Neural cell (in vitro differentiated cells): ENCODE measurements at regions not wholly inside any gene's neighbourhood (a gene's known extent, or its start where the extent isn't known, plus 50 kb on each side); places are given as distances from the start of the nearest gene placed in this dataset.

ENCODE experiments used
- H2AFZ ChIP-seq: fragments of 200-600, 300-800 bp; sonication (generic), shearing (Covaris generic); 2 replicates; pipeline ENCODE4 v1.6.0; 2014; ENCODE audit warnings: low read depth, mild to moderate bottlenecking, antibody characterized with exemption, low read length, moderate library complexity
- H3F3A ChIP-seq: fragments of 200-600 bp; shearing (Covaris generic); 2 replicates; pipeline ENCODE4 v1.6.1; 2016; ENCODE audit warnings: mild to moderate bottlenecking, moderate library complexity, mixed read lengths, antibody characterized with exemption, low read length; ENCODE audit not compliant: insufficient read depth, poor library complexity, severe bottlenecking
- H3K27ac ChIP-seq: fragments of 200-600, 300-800 bp; sonication (generic), shearing (Covaris generic); 2 replicates; pipeline ENCODE4 v1.5.1; 2014; ENCODE audit warnings: mild to moderate bottlenecking, low read length, moderate library complexity
- H3K27me3 ChIP-seq: fragments of 300-800, 200-600 bp; sonication (generic), shearing (Covaris generic); 2 replicates; pipeline ENCODE4 v1.6.0; 2014; ENCODE audit warnings: mild to moderate bottlenecking, low read depth, low read length, moderate library complexity; ENCODE audit not compliant: insufficient read depth
- H3K36me3 ChIP-seq: fragments of 300-800, 200-600 bp; sonication (generic), shearing (Covaris generic); 2 replicates; pipeline ENCODE4 v1.5.1; 2014; ENCODE audit warnings: mild to moderate bottlenecking, antibody characterized with exemption, low read length, moderate library complexity; ENCODE audit not compliant: insufficient read depth
- H3K4me2 ChIP-seq: fragments of 300-800, 200-600 bp; sonication (generic), shearing (Covaris generic); 2 replicates; pipeline ENCODE4 v1.6.0; 2014; ENCODE audit warnings: mild to moderate bottlenecking, low read length
- H3K4me3 ChIP-seq: fragments of 300-800, 200-600 bp; sonication (generic), shearing (Covaris generic); 2 replicates; pipeline ENCODE4 v1.5.1; 2014; ENCODE audit warnings: mild to moderate bottlenecking, low read length, moderate library complexity
- H3K79me2 ChIP-seq: fragments of 200-600 bp; shearing (Covaris generic); replicated peaks from 2 replicates; pipeline ENCODE4 v1.6.0; 2014; ENCODE audit warnings: mild to moderate bottlenecking, low read length, moderate library complexity; ENCODE audit not compliant: insufficient read depth
- H3K9ac ChIP-seq: fragments of 300-800, 200-600 bp; sonication (generic), shearing (Covaris generic); 2 replicates; pipeline ENCODE4 v1.6.1; 2016; ENCODE audit warnings: mild to moderate bottlenecking, low read length, mixed read lengths
- H3K9me2 ChIP-seq: fragments of 200-600 bp; shearing (Covaris generic); 2 replicates; pipeline ENCODE4 v1.6.1; 2016; ENCODE audit warnings: mild to moderate bottlenecking, low read length, mixed read lengths; ENCODE audit not compliant: insufficient read depth
- H3K9me3 ChIP-seq: fragments of 200-600, 300-800 bp; sonication (generic), shearing (Covaris generic); 2 replicates; pipeline ENCODE4 v1.6.1; 2016; ENCODE audit warnings: mild to moderate bottlenecking, mixed run types, low read length, moderate library complexity, mixed read lengths
- H4K20me1 ChIP-seq: fragments of 200-600 bp; shearing (Covaris generic); 2 replicates; pipeline ENCODE4 v1.6.1; 2016; ENCODE audit warnings: mild to moderate bottlenecking, mixed run types; ENCODE audit not compliant: insufficient read depth
- EP300 ChIP-seq: fragments of 450-650 bp; conservative IDR thresholded peaks from 2 replicates; pipeline ENCODE4 v1.6.1; 2014; ENCODE audit warnings: antibody characterized with exemption, mild to moderate bottlenecking, moderate library complexity; ENCODE audit not compliant: poor library complexity, severe bottlenecking
- EZH2 ChIP-seq: fragments of 200-600, 300-800 bp; shearing (Covaris generic), sonication (generic); IDR thresholded peaks from 2 replicates; pipeline ENCODE4 v1.6.1; 2014; ENCODE audit warnings: antibody characterized with exemption, low read length, borderline replicate concordance, mild to moderate bottlenecking; ENCODE audit not compliant: insufficient read depth, poor library complexity, severe bottlenecking
- MXI1 ChIP-seq: fragments of 450-650 bp; conservative IDR thresholded peaks from 2 replicates; pipeline ENCODE4 v1.6.1; 2014; ENCODE audit warnings: antibody characterized with exemption, mild to moderate bottlenecking; ENCODE audit not compliant: poor library complexity, severe bottlenecking
- POLR2AphosphoS5 ChIP-seq: IDR thresholded peaks from 2 replicates; pipeline ENCODE4 v1.6.1; 2012
- RAD21 ChIP-seq: fragments of 450-650 bp; conservative IDR thresholded peaks from 2 replicates; pipeline ENCODE4 v1.6.1; 2014; ENCODE audit warnings: antibody characterized with exemption, mild to moderate bottlenecking, moderate library complexity
- REST ChIP-seq: IDR thresholded peaks from 2 replicates; pipeline ENCODE4 v1.6.1; 2012; ENCODE audit warnings: borderline replicate concordance
- SMC3 ChIP-seq: fragments of 450-650 bp; conservative IDR thresholded peaks from 2 replicates; pipeline ENCODE4 v1.6.1; 2014; ENCODE audit warnings: antibody characterized with exemption, mild to moderate bottlenecking, moderate library complexity; ENCODE audit not compliant: poor library complexity
- TAF1 ChIP-seq: IDR thresholded peaks from 2 replicates; pipeline ENCODE4 v1.6.1; 2012; ENCODE audit warnings: low read depth
- TF ChIP-seq, protein P1 (sequence below): fragments of 450-650 bp; IDR thresholded peaks from 2 replicates; pipeline ENCODE4 v1.5.1; 2014; ENCODE audit warnings: antibody characterized with exemption, mild to moderate bottlenecking, moderate library complexity; ENCODE audit not compliant: poor library complexity, severe bottlenecking

DNA sequence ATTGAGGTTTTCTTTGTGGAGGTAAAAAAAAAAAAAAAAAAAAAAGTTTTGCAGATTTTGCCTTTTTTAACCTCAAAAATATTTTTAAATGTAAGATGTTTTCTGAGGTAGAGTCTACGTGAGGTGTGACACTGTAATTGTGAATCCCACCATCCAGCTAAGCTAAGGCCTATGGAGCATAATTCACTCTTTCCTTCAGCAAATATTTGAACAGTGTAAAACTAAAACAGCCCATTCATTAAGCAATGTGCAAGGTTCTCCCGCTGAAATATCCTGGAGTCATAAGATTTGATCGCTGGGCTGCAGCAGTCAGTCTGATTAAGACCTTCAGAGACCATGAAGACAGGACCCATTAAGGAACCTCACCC, 105.1 kb downstream of the HNRNPLL start:
- Histone ChIP-seq H3K4me3 (no peak overlapping the region), H3K9me2 (no peaks in the 10 kb centered on the region), H3K36me3 (no peaks in the 10 kb centered on the region), H3K27me3 (no peaks in the 10 kb centered on the region), H3K79me2 (no peaks in the 10 kb centered on the region), H2AFZ (no peak overlapping the region), H3K4me2 (no peak overlapping the region), H3K27ac (peak overlapping the region; percentile 11), H3K9ac (no peak overlapping the region), H4K20me1 (no peaks in the 10 kb centered on the region), H3K9me3 (no peaks in the 10 kb centered on the region), H3F3A (no peaks in the 10 kb centered on the region)
- no peak for TF ChIP-seq EZH2
- TF ChIP-seq MXI1: no peak
- TF ChIP-seq POLR2AphosphoS5: no peak
- TF ChIP-seq EP300: no peak
- TF ChIP-seq, protein P1, sequence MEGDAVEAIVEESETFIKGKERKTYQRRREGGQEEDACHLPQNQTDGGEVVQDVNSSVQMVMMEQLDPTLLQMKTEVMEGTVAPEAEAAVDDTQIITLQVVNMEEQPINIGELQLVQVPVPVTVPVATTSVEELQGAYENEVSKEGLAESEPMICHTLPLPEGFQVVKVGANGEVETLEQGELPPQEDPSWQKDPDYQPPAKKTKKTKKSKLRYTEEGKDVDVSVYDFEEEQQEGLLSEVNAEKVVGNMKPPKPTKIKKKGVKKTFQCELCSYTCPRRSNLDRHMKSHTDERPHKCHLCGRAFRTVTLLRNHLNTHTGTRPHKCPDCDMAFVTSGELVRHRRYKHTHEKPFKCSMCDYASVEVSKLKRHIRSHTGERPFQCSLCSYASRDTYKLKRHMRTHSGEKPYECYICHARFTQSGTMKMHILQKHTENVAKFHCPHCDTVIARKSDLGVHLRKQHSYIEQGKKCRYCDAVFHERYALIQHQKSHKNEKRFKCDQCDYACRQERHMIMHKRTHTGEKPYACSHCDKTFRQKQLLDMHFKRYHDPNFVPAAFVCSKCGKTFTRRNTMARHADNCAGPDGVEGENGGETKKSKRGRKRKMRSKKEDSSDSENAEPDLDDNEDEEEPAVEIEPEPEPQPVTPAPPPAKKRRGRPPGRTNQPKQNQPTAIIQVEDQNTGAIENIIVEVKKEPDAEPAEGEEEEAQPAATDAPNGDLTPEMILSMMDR: no peak
- no peak for TF ChIP-seq SMC3
- TF ChIP-seq RAD21: no peak
- no peak for TF ChIP-seq REST
- TF ChIP-seq TAF1: no peak

DNA sequence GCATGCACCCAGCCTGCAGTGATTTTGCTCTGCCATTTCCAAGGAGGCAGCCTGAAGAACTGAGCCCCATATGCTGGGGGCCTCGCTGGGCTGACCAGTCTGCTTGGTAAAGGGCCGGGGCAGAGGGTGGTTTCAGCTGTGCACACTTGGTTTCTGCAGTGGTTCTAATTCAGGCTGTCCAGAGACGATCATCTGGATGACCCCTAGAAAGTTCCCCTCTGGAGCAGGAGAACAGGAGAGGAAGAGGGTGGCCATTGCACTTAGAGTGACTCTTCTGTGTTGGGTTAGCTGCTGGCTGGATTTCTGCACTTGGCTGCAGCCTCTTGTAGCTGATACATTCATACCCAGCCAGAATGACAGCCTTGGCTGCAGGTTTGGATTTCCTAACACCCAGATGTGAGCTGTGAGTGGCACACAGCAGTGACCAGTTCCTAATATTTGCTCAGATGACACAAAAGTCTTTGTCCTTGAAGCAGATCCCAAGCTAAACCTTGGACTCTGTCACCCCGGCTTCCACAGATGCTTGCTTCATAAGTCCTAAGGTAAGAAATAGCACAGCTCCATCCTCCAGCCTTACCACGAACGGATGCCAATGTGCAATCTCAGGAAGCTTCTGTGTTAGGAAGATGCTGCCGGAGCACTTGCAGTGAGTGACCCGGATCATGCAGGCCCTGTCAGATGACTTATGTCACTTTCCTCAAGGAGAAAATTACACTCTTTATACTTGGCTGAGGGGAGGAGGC, 105.6 kb downstream of the HNRNPLL start:
- H2AFZ ChIP-seq: no peak overlapping the region
- no peaks in the 10 kb centered on the region for H3K9me2 ChIP-seq
- no peaks in the 10 kb centered on the region for H3K9me3 ChIP-seq
- H3K27ac ChIP-seq: no peak overlapping the region
- H3K9ac ChIP-seq: no peak overlapping the region
- no peaks in the 10 kb centered on the region for H3K27me3 ChIP-seq
- H3F3A ChIP-seq: no peaks in the 10 kb centered on the region
- H3K79me2 ChIP-seq: no peaks in the 10 kb centered on the region
- no peak overlapping the region for H3K4me3 ChIP-seq
- H4K20me1 ChIP-seq: no peaks in the 10 kb centered on the region
- no peak overlapping the region for H3K4me2 ChIP-seq
- TF ChIP-seq EP300: no peak
- TF ChIP-seq EZH2: no peak
- H3K36me3 ChIP-seq: no peaks in the 10 kb centered on the region
